Renal cortex interstitium (tissue), 11 donors: ENCODE measurements at regions not wholly inside any gene's neighbourhood (a gene's known extent, or its start where the extent isn't known, plus 50 kb on each side); places are given as distances from the start of the nearest gene placed in this dataset.

ENCODE experiments used
- DNase-seq, 11 donors: peaks; one replicate each; pipeline ENCODE4 v3.0.0-alpha.2; 2013; ENCODE audit warnings: low read depth in 9 of 11, low spot score in 4 of 11; ENCODE audit errors: extremely low read depth in 1 of 11

DNA sequence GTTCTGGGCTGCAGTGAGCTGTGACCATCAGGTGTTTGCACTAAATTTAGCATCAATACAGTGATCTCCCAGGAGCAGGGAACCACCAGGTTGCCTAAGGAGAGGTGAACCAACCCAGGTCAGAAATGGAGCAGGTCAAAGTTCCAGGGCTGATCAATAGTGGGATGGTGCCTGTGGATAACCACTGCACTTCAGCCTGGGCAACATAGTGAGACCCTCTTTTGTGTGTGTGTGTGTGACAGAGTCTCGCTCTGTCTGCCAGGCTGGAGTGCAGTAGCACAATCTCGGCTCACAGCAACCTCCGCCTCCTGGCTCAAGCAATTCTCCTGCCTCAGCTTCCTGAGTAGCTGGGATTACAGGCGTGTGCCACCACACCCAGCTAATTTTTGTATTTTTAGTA, 163.7 kb upstream of the SERTAD2 start:
- DNase-seq = no peak

DNA sequence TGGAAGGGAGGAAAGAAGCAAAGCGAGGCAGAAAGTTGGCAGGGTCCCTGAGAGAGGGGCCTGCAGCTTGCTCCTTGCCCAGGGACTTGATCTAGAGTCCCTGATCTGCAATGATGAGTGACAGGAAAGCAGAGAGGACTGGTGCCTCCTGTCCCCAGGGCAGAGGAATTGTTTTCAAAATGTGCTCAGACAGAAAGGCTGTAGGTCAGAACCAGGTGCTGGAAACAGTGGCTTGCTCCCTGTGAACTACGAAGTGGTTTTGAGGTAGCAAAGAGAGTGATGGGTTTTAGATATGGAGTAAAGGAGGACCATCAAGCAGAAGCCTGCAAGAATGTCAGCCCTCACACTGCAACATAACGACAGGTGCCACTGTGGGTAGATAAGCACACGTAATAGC, 164.9 kb upstream of the SERTAD2 start:
- DNase-seq = no peak

DNA sequence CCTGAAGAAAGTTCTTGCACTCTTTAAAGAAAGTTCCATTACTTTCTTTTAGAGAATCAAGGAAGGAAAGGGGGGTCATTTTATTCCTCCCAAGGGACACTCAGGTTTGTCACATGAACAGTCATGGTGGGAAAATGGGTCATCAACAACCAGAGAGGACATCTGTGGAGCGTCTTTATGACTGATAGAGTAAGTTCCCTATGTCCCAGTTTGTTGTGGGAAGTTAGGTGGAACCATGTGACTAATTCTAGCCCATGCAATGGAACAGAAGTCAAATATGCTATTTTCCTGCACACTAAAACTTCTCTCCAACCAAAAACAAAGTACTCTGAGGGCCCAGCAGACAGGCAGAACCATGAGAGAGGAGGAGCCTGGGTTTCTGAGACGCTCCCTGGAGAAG, 165.6 kb upstream of the SERTAD2 start:
- DNase-seq = no peak

DNA sequence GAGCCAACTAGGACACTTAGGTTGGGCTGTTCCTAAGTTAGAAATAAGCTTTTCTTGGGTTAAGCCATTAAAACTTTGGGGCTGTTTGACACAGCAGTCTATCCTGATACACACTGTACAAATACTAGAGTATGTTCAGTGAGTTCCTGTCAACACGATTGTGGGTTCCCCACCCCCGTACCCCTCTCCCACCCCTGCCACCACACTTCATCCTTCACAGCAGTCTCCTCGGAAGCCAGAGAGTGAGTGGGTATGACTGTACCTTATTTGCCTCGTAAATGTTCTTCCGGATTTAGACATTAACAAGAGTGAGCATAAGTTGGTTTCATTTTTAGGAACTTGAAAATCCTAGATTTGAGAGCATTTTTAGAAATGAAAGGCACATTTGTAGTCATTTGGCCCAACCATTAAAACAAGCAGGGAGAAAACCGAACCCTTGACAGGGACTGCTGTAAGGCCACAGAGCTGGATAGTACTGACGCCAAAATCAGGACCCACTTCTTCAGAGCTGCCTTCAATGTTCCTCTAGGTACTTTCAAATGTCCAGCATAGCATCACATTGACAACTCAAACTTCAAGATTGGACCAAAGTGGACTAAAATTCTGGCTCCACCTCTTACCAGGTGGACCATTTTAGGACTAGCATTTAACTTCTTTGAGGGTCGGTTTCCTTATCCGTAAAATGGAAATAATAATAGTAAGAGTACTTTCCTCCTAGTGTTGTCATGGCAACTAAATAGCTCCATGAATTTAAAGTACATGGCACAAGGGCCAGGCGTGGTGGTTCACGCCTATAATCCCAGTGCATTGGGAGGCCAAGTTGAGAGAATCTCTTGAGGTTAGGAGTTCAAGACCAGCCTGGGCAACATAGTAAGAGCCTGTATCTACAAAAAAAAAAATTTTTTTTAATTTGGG, 166.3 kb upstream of the SERTAD2 start:
- no peak for DNase-seq

DNA sequence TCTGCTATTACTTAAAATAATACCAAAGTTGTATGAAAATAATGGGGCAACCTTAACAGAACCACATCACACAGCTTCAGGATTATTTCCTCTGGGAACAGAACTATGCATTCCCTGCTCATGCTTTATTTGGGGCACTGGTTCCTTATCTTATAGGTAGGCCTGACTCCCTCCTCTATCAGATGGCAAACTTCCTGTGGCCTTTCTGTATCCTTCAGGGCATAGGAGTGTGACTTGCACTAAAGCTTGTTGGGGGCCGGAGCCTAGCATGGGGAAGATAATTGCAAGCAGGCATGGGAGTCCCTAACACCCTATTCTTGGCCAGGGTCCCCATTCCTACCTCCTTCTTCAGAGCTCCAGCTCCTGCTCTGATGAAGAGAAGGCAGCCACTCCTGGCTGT, 167.2 kb upstream of the SERTAD2 start:
- DNase-seq = no peak

DNA sequence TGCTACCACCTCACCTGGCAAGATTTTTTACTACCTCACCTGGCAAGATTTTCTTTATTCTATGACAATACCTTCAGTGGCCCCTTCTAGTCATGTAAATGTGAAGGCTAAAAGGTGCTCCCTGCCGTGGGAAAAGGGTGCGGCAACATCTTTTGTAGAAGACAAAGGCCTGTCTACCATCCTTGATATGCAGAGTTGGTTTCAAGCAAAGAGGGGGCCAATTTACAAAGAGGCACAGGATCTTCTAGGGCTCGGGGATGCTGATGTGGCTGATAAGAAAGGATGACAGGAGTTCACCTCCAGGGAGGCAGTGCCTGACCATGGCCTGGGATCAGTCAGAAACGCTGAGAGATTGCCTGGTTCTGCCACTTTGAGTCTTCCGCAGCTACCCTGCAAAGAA, 165.4 kb upstream of the SLC1A4 start:
- DNase-seq = no peak

DNA sequence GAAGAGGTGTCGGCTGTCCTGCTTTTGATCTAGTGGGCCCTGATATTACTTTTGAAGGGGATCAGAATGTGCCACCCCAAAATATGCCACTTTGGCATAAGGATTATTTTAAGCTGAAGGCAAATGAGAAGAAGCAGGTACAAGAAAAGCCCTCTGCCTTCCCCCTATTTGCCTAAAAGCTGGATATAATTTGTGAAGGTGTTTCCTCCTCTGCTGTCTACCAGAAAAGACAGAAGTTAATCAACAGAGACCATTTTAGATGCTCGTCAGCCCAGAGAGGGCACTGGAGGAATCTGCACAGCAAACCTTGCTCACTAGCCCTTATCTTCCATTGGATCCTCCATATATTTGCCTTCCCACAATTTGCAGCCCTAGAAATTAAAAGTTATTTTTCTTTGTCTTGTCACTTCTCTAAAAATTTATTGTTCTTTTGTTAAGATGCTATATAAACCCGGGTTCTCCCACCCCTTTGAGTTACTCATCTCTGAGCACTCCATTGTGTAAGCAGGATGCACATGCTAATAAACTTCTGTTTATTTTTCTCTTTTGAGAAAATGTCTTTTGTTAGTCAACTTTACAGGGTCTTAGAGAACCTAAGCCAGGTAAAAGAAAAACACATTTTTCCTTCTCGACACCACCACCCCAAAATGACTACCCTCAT, 163.2 kb upstream of the SLC1A4 start:
- DNase-seq = no peak

DNA sequence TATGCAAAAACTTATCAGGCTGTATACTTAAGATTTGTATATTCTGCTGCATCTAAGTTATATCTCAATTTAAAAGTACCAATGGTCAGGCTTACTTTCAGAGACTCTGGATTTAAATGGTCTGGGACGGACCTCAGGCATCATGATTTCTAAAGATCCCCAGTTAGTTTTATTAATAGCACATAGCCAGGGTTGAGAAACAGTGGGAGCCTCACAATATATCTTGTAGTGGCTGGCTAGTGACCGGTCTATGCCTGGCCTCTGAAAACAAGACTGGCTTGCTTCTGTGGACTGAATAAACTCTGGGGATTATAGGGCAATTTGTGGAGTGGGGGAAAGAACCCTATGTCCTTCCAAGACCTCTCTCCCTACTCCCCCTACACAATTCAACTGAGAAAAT, 162.5 kb upstream of the SLC1A4 start:
- DNase-seq = no peak

DNA sequence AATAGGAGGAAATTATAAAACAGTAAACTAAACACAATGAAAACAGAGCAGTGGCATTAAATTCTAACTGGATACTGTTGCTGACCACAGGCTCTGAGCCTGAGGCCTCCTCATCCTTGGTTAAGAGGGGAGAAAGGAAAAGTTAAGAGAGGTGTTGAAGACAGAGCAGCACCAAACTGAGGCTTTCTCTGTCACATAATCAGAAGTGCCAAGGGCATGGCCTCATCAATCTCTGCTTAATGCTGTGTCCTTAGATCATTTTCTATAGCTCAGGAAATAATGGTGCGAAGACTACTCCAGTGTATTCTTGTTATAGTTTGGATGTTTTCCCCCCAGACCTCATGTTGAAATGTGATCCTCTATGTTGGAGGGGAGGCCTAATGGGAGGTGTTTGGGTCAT, 160.9 kb upstream of the SLC1A4 start:
- no peak for DNase-seq

DNA sequence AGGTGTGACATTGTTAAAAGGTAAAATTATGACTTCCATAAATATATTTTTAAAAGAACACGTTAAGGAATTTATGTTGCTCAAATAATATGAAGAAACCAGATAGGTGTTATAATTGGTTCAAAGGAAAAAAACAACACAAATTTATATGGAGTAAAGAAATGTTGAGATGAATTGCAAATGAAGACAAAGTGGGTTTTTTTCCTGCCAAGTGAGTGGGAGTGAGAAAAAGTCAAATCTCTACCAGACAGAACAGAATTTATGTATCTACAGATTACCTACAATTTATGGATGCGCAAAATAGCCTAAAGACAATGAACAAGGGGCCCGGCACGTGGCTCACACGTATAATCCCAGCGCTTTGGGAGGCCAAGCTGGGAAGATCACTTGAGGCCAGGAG, 159.7 kb upstream of the SLC1A4 start:
- no peak for DNase-seq

DNA sequence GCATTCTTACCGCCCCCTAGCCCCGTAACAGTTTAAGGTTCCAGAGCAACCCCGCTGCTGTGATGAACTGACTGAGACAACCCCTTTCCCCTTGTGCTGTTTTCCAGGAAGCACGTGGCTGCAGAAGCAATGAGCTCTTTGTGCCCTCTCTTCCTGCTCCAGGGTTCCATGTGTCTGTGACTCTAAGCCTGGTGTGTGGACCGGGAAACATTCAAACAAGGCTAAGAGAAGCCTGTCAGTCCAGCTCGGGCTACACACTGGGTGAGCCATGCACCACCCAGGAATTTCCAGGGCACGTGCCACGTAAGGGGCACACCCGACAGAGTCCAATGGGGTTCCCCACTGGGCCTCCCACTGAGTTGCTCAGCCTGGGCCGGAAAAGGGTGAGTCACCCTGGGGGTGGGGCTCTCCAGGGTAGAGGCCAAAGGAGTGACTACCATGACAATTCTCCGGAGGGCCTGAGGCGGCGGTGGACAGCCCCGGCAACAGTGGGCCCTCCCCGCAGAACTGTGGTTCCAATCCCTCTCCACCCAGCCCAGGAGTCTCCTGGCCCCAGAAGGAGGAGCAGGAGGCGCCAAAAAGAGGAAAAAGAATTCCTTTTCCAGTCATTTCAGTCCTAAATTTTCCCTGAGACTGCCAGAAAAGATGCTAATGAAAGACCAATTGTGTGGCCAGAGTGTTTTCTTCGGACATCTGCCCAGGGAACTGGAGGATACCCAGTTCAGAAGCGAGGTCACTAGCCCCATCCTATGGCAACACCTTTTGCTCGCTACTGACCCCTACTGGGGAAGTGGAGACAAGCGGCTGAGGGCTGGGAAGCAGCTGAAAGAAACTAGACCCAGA, 157.8 kb upstream of the SLC1A4 start:
- peak in 2 of 11 donors; percentile 20 to 34 for DNase-seq

DNA sequence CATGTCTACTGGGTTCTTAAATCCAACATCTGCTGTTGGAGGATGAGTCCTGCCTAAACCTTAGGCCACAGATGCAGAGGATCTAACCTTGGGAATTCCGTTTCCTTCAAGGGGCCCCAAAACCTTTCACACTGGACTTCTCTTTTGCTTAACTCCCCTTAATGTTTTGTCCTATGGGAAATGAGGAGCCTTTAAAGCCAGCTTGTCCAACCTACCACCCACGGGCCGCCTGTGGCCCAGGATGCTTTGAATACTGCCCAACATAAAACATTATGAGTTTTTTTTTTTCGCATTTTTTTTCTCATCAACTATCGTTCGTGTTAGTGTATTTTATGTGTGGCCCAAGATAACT, 157.2 kb upstream of the SLC1A4 start:
- DNase-seq = no peak

DNA sequence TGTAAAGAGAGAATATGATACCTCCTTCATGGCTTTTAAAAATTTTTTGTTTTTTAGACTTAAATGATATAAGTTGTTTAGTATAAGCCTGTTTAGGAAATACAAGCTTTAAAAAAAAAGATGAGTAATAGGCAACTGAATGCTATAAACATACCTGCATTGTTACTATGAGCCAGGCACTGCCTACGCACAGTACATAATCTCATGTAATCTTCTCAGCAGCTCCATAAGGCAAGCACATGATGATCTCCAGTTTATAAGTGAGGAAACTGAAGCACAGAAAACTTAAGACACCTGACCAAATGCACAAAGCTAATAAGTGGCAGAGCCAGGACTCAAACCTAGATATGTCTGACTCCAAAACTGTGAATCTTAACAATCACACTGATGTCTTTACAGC, 156.3 kb upstream of the SLC1A4 start:
- DNase-seq = no peak

DNA sequence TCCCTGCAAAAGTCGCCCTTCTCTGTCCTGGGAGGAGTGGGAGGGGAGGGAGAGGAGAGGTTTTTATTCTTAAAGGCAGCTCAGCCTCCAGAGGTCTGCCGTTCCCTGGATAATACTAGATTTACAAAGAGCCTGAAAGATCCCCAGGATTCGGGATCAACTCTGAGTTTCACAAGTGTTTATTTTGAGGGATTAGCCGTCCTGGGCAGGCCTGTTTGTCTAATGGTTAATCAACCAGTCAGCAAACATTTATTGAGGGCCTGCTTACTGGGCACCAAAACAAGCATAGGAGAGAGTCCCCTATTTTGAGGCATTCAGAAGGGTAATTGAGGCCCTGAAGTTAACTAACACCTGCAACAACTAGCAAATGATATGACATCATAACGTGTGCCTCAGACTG, 152.6 kb upstream of the SLC1A4 start:
- no peak for DNase-seq

DNA sequence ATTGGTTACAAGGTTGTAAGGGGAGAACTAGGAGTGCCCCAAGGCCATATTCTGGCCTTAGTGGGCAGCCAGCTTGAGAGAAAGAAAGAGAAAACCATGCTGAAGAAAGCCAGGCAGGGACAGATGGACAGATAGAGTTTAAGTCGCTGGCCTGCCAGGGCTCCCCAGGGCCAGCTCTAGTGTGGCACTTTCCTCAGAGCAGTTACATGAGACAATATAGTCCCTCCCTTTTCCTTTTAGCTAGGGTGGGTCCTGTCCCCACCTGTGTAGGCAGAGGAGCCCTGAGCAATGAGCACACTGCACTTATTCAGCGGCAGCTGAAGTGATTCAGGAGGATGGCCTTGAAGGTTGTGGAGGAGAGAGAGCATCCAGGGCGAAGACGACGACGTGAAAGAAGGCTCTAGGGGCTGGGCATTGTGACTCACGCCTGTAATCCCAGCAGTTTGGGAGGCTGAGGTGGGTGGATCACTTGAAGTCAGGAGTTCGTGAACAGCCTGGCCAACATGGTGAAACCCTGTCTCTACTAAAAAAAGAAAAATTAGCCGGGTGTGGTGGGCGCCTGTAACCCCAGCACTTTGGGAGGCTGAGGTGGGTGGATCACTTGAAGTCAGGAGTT, 152.0 kb upstream of the SLC1A4 start:
- DNase-seq = no peak

DNA sequence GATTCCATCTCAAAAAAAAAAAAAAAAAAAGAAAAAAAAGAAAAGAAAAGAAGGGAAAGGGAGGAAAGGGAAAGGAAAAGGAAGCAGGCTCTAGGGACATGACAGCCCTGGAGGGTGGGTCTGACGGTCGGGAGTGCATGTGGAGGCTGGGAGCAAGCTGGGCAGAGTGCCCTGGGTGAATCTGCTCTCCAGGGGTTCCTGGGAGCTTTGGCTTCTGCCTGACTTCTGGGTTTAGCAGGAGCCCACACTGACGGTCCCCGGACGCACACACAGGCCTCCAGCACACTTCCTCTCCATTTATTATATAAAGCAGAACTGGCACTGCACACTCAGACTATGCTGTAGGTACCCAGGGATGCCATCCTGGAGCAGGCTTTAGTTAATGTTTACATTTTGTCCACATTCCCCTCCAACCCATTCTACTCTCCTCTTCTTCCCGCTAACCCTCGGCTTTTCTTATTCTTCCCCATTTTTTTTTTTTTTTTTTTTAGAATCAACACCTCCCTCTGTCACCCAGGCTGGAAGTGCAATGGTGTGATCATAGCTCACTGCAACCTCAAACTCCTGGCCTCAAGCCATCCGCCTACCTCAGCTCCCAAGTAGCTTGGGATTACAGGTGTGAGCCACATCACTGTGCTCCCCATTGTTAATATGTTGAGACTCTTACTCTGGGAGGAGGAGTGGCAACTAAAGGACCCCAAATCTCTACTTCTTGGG, 151.1 kb upstream of the SLC1A4 start:
- no peak for DNase-seq

DNA sequence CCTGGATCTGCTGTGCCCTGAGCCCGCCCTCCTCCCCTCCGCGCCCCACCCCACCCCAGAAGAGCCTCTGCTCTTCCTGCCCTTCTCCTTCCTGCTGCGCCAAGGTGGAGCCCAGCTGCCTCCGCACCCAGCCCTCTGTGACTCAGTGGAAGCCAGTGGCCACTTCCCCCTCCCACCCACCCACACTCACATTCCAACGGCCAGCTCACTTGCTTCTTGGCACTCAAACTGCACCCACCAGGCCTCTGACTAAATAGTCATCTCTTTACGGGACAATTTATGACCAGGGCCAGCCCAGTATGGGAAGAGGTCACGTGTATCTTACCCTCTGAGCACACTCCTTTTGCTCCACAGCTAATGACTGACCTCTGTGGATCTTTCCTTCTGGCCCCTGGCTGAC, 150.4 kb upstream of the SLC1A4 start:
- no peak for DNase-seq

DNA sequence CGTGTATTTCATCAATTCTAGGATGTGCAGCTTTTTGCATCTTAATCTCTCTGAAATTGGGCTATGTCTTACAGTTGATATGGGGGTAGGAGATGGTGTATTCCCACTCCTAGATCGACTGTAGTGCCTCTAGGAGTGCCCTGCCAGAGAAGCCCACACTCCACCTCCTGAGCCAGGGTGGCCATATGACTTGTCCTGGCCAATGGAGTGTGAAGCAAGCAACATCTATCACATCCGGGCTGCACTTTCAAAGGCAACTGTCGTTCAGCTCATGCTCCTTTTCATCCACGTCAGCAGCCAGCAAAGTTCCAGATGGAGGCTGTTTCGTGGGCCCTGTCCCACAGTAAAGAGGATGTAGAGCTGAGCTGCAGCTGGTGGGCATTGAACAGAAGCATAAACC, 149.4 kb upstream of the SLC1A4 start:
- DNase-seq = no peak

DNA sequence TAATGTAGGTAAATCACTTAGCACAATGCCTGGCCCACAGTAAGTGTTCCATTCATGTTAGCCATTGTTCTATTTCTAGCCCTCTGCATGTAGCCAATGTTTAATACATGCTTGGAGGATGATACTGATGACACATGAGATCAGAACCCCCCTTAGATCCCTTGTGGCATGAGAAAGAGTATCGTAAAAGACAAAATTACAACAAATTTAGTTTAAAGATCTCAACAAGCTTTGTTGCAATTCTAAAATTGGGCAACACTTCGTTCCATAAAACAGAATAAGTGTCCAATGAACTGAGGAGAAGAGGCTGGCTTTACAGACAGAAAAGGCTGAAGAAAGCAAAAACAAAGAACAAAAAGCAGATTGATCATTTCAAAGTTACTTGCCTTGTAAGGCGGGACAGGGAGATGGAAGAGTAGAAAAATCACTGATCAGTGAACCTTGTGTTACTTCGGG, 148.7 kb upstream of the SLC1A4 start:
- no peak for DNase-seq
